Common myeloid progenitor, CD34-positive (primary cell): ENCODE measurements at regions not wholly inside any gene's neighbourhood (a gene's known extent, or its start where the extent isn't known, plus 50 kb on each side); places are given as distances from the start of the nearest gene placed in this dataset.

Experiments
- CTCF ChIA-PET: fragments of 350-600 bp; sonication (Branson Sonifier 250); formaldehyde crosslinking; loops from one replicate; lab custom pipeline; 2021; ENCODE audit warnings: antibody characterized with exemption; lab: Charles Lee
- POLR2A ChIA-PET: fragments of 350-600 bp; sonication (Branson Sonifier 250); formaldehyde crosslinking; loops from one replicate; lab custom pipeline; 2021; ENCODE audit warnings: antibody characterized with exemption; lab: Charles Lee
- DNase-seq, 3 donors: peaks; one replicate each; pipeline versions ENCODE4 v3.0.0 to v3.0.0-alpha.2; 2013
- H3K27ac ChIP-seq, 2 experiments: 1 replicate in 1 of 2; 2 replicates in 1 of 2; pipeline ENCODE4 v1.7.0; 2013; ENCODE audit warnings: inconsistent platforms in 2 of 2, low read length in 2 of 2, mild to moderate bottlenecking in 2 of 2, low read depth in 1 of 2, moderate library complexity in 1 of 2; ENCODE audit not compliant: severe bottlenecking in 2 of 2, insufficient read depth in 1 of 2, poor library complexity in 1 of 2
- H3K27me3 ChIP-seq, 5 experiments: replicated peaks in 2 of 5; 1 replicate in 3 of 5; 2 replicates in 2 of 5; pipeline versions ENCODE4 v1.6.1 to v1.7.0; 2013; ENCODE audit warnings: low read length in 4 of 5, mild to moderate bottlenecking in 2 of 5, moderate library complexity in 2 of 5, inconsistent platforms in 1 of 5; ENCODE audit not compliant: insufficient read depth in 5 of 5, control insufficient read depth in 4 of 5
- H3K36me3 ChIP-seq, 4 experiments: 1 replicate in 2 of 4; 2 replicates in 2 of 4; pipeline versions ENCODE4 v1.6.1 to v1.7.0; 2013; ENCODE audit warnings: low read length in 3 of 4, control low read depth in 1 of 4, mild to moderate bottlenecking in 1 of 4; ENCODE audit not compliant: control insufficient read depth in 4 of 4, insufficient read depth in 4 of 4
- H3K4me1 ChIP-seq, 4 experiments: 1 replicate in 3 of 4; 2 replicates in 1 of 4; pipeline versions ENCODE4 v1.6.1 to v1.7.1; 2013; ENCODE audit warnings: low read length in 3 of 4, mild to moderate bottlenecking in 3 of 4, control low read depth in 1 of 4, inconsistent platforms in 1 of 4, moderate library complexity in 1 of 4; ENCODE audit not compliant: control insufficient read depth in 4 of 4, insufficient read depth in 4 of 4; ENCODE audit errors: control extremely low read depth in 1 of 4
- H3K4me3 ChIP-seq, 7 experiments: 1 replicate in 4 of 7; 2 replicates in 3 of 7; pipeline versions ENCODE4 v1.5.1 to v1.7.0; 2013; ENCODE audit warnings: mild to moderate bottlenecking in 7 of 7, low read length in 6 of 7, moderate library complexity in 6 of 7, inconsistent platforms in 2 of 7, low read depth in 2 of 7, control low read depth in 1 of 7; ENCODE audit not compliant: insufficient read depth in 4 of 7, control insufficient read depth in 1 of 7; ENCODE audit errors: extremely low read depth in 1 of 7
- H3K9me3 ChIP-seq, 5 experiments: 1 replicate in 4 of 5; 2 replicates in 1 of 5; pipeline versions ENCODE4 v1.6.1 to v1.7.1; 2013; ENCODE audit warnings: low read length in 4 of 5, mild to moderate bottlenecking in 2 of 5, inconsistent platforms in 1 of 5, low read depth in 1 of 5, moderate library complexity in 1 of 5; ENCODE audit not compliant: control insufficient read depth in 4 of 5, insufficient read depth in 2 of 5; ENCODE audit errors: control extremely low read depth in 1 of 5
- WGBS: methylation state at CpG from one replicate; pipeline ENCODE4 v1.1.5; 2013; ENCODE audit not compliant: insufficient coverage; 5-methylcytosine and 5-hydroxymethylcytosine counted together

DNA sequence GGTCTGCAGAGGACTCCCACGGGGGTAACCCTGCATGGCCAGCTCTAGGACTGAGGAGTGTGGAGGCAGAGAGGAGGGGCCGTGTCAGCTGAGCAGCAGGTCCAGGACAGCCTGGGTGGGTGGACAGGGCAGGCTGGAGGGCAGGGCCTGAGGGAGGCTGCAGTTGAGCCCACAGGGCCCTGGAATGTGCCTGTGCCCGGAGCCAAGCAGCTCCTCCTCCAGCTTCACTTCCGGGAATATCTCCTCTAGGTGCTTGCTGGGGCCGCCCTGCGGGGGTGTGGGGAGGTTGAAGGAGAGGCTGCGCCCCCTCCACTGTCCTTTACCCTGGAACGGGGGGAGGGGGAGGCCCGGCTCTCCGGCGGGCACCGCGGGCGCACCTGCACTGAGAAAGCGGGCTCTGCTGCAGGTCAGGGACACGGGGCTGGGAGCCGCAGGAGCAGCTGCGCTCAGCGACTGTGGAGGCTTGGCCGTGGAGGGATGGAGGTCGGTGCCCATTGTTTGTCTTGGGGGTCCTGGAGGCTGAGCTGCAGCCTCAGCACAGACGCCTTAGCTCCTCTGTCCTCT lies 1293.2 kb downstream of the BRD1 start:
- ChIA-PET CTCF (no interaction called here), POLR2A (no interaction called here)
- H3K4me3 ChIP-seq, result no peak overlapping the region
- no peaks in the 10 kb centered on the region for H3K4me1 ChIP-seq
- H3K36me3 ChIP-seq, result no peaks in the 10 kb centered on the region
- WGBS, result 89% methylated on average over 20 of the region's 22 CpGs
- H3K27ac ChIP-seq, result no peak overlapping the region
- H3K9me3 ChIP-seq, result no peaks in the 10 kb centered on the region
- no peak for DNase-seq
- no peaks in the 10 kb centered on the region for H3K27me3 ChIP-seq

DNA sequence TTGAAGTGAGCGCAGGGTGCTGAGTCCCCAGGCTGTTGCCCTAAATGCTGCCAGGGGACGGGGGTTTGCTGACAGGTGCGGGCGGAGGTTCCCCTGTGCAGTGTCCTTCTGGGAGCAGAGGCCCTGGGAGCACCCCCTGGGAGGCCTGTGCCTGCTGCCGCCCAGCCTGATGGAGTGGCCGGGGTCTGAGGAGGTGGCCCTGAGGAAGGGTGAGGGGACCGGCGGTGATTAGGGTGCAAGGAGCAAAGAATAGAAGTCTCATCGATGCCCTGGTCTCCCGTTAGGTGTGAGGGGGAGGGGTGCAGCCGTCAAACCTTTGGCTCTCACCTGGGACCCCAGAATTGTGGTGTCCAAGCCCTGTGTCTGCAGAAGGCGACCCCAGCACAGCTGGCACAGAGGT lies 1294.7 kb downstream of the BRD1 start:
- ChIA-PET CTCF (no interaction called here), POLR2A (no interaction called here)
- no peaks in the 10 kb centered on the region for H3K9me3 ChIP-seq
- H3K27ac ChIP-seq, result no peak overlapping the region
- H3K27me3 ChIP-seq, result no peaks in the 10 kb centered on the region
- H3K36me3 ChIP-seq, result no peaks in the 10 kb centered on the region
- no peak for DNase-seq
- no peaks in the 10 kb centered on the region for H3K4me1 ChIP-seq
- 89% methylated on average over 10 of the region's 12 CpGs for WGBS
- H3K4me3 ChIP-seq, result no peak overlapping the region

DNA sequence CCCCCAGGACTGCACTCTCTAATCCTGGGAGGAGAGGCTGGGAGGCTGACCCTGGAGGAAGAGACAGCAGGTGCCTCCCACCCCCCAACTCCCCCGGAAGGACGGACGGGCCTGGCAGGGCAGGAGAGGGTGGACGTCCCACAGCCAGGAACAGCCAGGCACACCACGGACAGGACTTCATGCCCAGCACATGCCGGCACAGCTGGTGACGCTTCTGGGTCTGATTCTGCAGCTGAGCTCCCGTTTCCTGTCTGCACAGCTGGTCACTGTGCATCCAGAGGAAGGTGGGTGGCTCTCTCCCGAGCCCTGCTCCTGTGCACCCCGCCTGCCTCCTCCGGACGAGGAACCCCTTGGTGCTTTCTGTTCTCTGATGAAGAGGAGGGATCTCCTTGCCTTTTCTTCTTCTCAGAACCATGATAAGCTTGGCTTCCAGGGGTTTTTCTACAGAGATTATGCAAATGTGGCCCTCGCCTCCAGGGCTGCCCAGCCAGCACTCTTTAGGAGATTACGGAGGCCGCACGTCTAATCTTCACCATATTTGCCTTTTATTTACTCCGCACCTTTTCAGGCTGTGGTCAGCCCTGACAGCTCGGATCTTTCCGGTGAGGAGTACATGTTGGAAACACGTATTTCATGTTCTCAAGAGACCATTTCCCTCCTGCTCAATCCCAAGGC lies 1295.8 kb downstream of the BRD1 start:
- ChIA-PET POLR2A (no interaction called here), CTCF (no interaction called here)
- no peak for DNase-seq
- H3K27ac ChIP-seq, result no peak overlapping the region
- no peaks in the 10 kb centered on the region for H3K27me3 ChIP-seq
- H3K4me3 ChIP-seq, result no peak overlapping the region
- no peaks in the 10 kb centered on the region for H3K4me1 ChIP-seq
- no peaks in the 10 kb centered on the region for H3K9me3 ChIP-seq
- 94% methylated on average over 19 of the region's 20 CpGs for WGBS
- H3K36me3 ChIP-seq, result no peaks in the 10 kb centered on the region

DNA sequence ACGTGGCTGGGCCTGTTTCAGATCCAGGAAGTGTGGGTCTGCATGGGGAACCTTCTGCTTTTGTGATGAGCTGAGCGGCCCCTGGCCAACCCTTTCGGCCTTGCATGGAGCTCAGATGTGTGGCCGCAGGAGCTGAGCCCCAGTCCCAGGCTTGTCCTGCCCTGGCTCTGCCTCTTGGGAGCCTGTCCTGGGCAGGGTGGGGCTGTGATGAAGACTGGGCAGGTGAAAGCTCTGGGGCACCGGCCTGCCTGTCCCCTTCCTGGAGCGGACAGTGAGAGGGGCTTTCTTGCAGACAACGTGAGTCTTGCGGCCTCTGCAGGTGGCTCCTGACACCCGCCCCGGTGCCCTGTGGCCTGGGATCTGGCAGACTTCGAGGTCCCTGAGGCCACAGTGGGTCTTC lies 1296.6 kb downstream of the BRD1 start:
- CTCF ChIA-PET, result no interaction called here
- DNase-seq, result no peak
- Histone ChIP-seq H3K27ac (no peak overlapping the region), H3K4me1 (no peaks in the 10 kb centered on the region), H3K9me3 (no peaks in the 10 kb centered on the region), H3K27me3 (no peaks in the 10 kb centered on the region), H3K4me3 (no peak overlapping the region), H3K36me3 (no peaks in the 10 kb centered on the region)
- WGBS, result 89% methylated on average over 10 of the region's 11 CpGs
- POLR2A ChIA-PET, result no interaction called here

DNA sequence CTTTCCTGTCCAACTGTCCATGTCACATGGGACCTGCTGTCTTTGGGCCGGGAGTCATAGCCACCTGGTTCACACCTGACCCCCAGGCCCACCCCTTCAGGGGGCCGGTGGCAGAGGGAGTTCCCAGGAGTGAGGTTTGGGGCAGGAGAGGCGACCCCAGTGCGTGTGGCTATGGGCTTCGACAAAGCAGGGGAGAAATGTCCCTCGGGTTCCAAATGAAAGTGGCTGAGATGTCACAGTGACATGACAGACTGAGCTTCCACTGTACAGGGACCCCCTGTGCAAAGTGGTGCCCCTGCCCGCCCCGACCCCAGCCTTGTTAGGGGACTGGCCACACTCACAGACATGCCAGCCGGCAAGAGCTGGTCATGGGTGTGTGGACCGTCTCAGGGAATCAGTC lies 1297.0 kb downstream of the BRD1 start:
- ChIA-PET POLR2A (no interaction called here), CTCF (no interaction called here)
- no peak overlapping the region for H3K27ac ChIP-seq
- no peaks in the 10 kb centered on the region for H3K27me3 ChIP-seq
- H3K4me1 ChIP-seq, result no peaks in the 10 kb centered on the region
- 94% methylated on average over 7 of the region's 10 CpGs for WGBS
- no peak overlapping the region for H3K4me3 ChIP-seq
- no peak for DNase-seq
- H3K36me3 ChIP-seq, result no peaks in the 10 kb centered on the region
- no peaks in the 10 kb centered on the region for H3K9me3 ChIP-seq

DNA sequence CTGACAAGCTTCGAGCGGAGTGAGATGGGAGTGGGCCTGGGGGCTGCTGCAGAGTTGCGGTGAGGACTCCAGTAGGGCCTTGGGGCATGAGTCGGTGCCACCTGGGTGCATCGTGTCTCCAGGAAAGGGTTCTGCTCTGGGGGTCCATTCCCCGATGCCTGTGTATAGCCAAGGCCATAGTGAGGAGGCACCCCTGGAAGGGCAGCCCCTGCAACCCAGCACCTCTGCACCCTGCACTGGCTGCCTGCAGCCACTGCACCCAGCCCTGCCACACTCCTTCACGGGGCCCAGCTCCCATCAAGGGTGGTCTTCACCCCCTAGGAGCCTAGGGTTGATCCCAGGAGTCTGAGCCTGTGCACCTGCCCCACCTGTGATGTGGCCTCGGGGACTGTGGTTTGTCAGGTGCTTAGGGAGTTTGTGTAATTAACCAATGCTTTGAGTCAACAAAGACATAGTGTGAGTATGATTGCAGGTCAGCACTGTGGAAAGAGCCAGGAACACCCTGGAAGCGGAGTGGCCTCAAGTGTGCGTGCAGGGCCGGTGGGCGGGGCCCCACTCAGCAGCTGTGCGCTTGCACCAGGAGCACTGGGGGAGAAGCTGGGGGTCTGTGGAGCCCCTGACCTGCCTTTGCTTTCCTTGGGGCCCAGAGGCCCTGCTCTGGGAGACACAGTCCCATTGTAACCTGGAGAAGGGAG lies 1299.3 kb downstream of the BRD1 start:
- no peak for DNase-seq
- ChIA-PET CTCF (no interaction called here), POLR2A (no interaction called here)
- no peaks in the 10 kb centered on the region for H3K4me1 ChIP-seq
- H3K36me3 ChIP-seq, result no peaks in the 10 kb centered on the region
- no peaks in the 10 kb centered on the region for H3K9me3 ChIP-seq
- H3K27me3 ChIP-seq, result no peaks in the 10 kb centered on the region
- 99% methylated on average over 12 of the region's 13 CpGs for WGBS
- H3K27ac ChIP-seq, result no peak overlapping the region
- no peak overlapping the region for H3K4me3 ChIP-seq

DNA sequence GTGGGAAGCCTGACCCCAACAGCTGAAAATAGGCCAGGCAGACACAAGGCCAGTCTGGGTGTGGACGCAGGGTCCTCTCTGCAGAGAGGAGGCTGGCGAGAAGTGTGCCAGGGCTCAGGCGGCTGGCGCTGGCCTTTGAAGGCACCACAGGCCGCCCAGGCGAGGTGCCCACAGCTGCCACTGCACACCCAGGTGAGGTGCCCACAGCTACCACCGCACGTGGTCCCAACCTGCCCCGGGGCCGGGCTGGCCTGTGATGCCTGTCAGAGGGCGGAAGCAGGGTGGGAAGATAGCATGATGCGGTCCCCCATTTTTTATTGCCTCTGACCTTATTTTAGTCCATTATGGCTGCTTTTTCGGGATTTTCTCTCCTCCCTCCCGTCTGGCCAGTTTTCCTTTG lies 1303.9 kb downstream of the BRD1 start:
- no peak for DNase-seq
- POLR2A ChIA-PET, result no interaction called here
- Histone ChIP-seq H3K27ac (no peak overlapping the region), H3K9me3 (no peaks in the 10 kb centered on the region), H3K4me1 (no peaks in the 10 kb centered on the region), H3K27me3 (no peaks in the 10 kb centered on the region), H3K4me3 (no peak overlapping the region), H3K36me3 (no peaks in the 10 kb centered on the region)
- WGBS, result 93% methylated on average over 12 of the region's 14 CpGs
- CTCF ChIA-PET, result no interaction called here
